GM18951 (cell line): ENCODE measurements at regions not wholly inside any gene's neighbourhood (a gene's known extent, or its start where the extent isn't known, plus 50 kb on each side); places are given as distances from the start of the nearest gene placed in this dataset.
"Not testable (repeated sequence)": the region's sequence is repeated elsewhere in the genome, so short reads cannot be mapped to it uniquely, and the experiment has no call there.

Experiments used
- POLR2A ChIP-seq: IDR thresholded peaks from 4 replicates; pipeline ENCODE4 v1.6.1; 2011; ENCODE audit warnings: mild to moderate bottlenecking; ENCODE audit not compliant: insufficient read length, insufficient read depth; ENCODE audit errors: extremely low read depth
- in situ Hi-C: fragments of 300-500 bp; cut with MboI; formaldehyde crosslinking; loops from one replicate; pipeline ENCODE4 v1.12.0; 2022; ENCODE audit warnings: low sequenced_read_pairs, mixed read lengths, inconsistent platforms; ENCODE audit not compliant: unreplicated experiment

DNA sequence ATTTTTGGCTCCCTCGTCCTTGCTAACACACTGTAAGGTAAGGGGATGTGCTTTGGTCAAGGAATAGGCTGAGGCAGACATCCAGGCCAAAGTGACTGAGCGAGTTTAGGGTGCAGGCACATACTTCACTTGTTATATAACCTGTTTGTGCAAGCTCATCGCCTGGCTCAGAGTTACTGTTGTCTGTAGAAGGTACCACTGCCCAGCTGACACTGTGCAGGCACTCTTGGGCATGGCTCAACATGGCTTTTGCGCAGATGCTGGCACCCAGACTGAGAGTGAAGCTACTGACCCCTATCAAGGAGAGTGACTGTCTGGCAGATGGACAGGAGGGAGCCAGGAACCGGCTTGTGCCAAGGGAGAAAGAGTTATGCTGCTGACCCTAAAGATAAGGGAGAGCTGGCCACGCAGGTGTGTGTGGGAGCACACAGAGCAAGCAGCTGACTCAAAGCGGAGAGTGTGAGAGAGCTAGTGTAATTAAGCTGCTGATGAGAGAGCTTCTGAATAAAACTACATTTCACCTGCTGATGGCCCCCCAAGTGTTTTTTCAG, 307.3 kb upstream of the USP24 start:
- no peak for TF ChIP-seq POLR2A

DNA sequence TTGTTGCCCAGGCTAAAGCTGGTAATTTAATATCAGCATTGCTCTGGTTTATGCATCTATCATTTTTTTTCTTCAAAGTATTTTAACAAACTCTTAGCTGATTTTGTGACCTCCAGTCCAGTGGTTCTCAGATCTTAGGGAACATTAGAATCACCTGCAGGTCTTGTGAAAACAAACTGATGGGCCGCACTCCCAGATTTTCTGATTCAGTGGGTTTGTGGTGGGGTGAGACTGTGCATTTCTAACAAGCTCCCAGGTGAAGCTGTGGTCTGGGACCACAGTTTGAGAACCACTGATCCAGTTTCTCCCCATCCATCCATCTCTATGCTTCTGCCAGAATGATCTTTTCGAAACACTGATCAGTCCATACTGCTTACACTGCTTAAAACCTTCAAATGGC, 305.7 kb upstream of the USP24 start:
- TF ChIP-seq POLR2A, result no peak
- in situ Hi-C loops, result no loop called here

More for the DNA sequence above, 307.3 kb upstream of the USP24 start:
- in situ Hi-C loops, result no loop called here

DNA sequence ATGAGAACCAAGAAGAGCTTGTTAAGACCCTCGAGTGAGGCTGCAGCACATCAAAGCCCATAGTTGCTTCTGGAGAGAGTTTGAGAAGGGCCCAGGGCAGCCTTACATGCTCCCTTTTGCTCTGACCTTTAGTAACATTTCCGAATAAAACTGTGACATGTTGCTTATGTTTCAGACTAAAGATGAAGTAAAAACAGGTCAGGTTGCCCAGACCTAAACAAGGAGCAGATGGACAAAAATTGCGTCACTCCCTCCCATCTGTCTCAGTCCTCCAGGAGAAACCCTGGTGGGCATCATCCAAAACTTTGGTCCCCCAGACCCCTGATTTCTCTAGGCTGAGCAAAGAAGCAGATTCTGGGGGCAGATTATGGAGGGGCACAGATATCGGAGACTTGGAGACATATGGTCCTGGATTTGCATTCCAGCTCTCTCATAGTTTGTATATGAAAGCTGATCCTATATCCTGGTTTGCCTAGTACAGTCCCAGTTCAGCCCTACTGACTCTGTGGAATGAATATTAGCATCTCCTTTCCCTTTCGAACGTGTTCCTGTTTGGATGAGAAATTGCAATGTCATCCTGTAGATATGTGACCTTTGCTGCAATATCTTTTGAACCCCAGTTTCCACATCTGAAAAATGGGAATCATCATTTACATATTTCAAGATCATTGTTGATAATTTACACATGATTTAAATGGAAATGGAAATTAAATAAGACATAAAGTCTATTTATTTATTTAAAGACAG, 304.9 kb upstream of the USP24 start:
- in situ Hi-C loops, result no loop called here
- TF ChIP-seq POLR2A, result no peak

DNA sequence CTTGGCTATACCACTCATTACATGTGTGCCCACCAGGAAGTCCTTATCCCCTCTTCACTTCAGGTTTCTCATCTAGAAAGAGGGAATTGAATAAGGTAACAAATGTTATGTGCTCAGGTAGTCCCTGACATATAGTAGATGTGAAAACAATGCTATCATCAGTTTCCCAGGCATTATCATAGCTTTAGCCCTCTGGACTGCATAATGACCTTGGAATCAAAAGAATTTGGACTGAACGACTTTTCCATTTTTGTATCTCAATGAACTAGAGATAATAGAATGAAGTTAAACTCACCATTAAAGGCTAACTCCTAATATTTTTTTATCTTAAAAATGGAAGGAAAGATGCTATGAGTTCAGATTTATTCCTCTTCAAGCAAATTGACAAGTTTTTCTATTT, 304.1 kb upstream of the USP24 start:
- in situ Hi-C loops, result no loop called here
- TF ChIP-seq POLR2A, result no peak

DNA sequence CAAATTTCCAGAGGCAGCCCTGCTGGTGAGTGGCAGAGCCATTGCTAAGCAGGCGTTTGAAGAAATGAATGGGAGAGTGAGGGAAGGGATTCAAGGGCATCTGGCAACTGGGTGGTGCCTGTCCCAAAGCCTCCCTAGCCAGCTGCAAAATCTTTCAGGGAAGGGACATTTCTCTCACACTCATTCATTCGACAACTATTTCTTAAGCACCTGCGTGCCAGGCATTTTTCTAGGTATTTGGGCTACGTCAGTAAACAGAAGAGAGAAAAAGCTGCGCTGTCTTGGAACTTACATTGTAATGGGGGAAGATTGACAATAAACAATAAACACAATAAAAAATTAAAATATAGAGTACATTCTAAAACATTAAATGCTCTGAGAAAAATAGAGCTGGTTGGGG, 301.9 kb upstream of the USP24 start:
- TF ChIP-seq POLR2A, result no peak
- in situ Hi-C loops, result no loop called here

DNA sequence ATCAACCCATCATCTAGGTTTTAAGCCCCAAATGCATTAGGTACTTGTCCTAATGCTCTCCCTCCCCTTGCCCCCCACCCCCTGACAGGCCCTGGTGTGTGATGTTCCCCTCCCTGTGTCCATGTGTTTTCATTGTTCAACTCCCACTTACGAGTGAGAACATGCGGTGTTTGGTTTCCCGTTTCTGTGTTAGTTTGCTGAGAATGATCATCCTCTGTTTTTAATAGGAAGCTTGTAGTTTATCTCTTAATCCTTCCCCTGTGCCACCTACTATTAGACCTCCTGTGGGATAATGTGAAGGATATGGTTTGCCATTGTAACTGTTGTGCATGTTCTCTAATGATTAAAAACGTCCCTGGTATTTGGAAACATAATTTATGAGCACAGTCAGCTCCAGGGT, 299.4 kb upstream of the USP24 start:
- in situ Hi-C loops, result not testable (repeated sequence)

DNA sequence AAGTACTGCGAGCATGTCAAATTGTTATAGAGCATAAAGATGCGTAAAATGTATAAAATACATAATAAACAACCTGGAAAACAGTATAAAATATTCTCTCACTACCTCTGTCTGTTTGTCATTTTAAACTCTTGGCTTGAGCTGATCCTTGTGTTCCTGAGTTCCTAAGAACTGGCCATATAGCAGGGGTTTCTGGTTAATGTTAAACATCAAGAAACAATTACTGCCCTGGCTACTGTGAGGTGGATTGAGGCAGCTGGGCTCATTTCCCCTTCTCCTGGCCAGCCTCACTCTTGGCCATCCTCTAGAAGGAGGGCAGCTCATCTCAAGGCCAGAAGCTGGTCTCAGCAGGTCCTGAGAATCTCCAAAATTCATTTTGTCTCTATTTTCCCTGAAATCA, 297.3 kb upstream of the USP24 start:
- in situ Hi-C loops, result no loop called here
- no peak for TF ChIP-seq POLR2A

DNA sequence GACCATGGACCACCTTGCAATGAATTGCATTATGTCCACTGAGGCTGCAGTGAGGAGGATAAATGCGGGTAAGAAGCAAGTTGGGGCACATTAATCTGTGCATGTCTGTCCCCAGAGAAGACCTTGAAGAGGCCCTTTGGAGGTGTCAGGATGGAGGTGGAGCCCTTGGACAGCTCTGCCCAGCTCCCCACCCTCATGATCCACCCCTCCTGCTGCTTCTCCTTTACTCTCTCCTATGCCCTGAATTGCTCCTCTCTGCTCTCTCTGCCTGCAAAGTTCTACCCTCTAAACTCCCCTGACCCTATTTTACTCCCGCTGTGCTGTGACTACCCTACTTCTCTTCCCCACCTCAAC, 292.4 kb upstream of the USP24 start:
- in situ Hi-C loops, result no loop called here
- no peak for TF ChIP-seq POLR2A

DNA sequence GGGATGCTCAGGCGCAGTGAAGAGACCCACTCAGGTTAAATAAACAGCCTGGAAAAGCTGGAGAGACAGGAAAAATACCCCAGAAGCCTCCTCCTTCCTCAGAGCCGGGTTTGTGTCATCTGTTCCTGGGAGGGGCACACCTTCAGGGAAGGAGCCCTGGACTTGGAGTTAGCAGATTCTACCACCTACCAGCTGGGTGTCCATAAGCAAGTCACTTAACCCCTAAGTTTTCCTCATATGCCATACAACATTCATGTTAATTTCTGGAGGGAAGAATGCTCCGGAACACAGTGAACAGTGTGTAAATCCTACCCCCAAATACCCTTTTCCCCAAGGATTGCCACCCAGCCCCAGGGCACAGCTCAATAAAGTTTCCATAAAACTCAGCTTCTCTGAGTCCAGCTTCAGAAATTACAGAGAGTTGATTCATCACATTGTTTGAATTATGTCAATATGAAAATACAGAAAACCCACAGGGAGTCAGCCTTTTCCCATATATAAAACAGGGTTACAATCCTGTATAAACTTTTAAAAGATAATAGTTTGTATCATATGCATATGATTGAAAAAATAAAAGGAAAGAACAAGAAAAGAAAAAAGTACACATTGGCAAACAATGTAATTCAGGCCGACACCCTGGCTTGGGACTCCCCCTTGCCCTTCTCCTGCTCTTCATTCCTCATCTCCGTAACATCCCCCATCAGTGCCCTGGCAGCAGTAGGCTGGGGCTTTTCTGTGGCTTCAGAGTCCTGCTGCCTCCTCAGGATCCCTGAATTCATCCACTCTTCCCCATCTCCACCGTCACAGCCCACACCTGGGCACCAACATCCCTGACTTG, 291.8 kb upstream of the USP24 start:
- in situ Hi-C loops, result no loop called here
- no peak for TF ChIP-seq POLR2A

DNA sequence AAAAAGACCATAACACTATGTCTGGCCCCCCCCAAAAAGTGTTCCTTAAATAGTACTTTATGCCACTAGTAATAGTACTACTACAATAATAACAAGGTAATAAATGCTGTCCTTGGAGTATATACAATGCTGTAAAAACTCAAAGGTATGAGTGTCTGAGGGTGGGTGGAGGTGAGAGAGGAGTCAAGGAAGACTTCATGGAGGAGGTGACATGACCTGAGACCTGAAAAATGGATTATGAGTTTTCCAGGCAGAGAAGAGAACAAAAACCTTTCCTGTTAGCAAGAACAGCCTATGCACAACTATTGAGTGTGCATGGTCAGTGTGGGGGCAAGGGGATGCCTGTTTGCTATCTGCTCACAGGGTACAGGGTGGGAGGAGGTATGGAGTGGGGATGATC, 290.2 kb upstream of the USP24 start:
- in situ Hi-C loops, result no loop called here
- TF ChIP-seq POLR2A, result no peak

DNA sequence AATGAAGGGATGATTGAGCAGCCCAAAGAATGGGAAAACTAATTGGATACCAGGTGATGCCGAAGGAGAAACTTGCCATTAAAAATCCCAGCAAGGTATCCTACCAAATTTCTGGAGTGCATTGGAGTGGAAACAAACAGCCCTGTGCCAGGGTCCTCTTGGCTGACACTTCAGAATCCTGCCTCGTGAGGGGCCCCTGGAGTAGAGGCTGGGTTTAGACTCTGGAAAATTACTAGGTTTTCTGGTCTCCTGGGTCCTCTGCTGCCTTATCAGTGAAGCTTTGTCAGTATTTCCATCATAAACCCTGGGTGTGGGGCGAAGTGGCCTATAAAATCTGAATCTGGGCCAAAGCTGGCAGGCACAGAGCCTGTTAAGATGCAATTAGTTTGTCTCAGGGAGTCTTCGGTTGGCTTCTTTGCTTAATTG, 289.2 kb upstream of the USP24 start:
- no peak for TF ChIP-seq POLR2A
- in situ Hi-C loops, result no loop called here

DNA sequence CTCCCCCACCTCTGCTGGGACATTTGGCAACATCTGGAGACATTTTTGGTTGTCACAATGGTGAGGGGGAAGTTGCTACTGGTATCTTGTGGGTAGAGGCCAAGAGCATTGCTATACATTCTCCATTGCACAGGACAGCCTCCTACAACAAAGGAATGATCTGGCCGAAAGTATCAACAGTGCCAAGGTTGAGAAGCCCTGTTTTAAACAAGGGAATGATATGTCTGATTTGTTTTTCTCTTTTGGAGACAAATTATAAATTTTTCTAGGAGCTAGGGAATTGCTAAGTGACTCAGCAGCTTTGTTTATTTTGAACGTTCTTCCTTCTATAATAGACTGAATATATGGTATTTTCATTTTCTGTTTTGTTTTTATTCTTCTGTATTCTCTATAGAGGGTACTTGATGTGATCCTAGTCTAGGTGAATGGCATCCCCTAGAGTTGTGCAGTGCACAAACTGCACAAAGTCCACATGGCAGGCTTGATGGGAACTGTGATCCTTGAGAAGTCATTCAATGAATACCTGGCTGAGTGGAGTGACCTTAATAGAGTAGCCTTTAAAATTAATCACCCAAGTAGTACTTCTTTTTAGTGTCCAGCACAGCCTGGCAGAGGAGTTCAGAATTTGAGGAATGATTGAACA, 288.6 kb upstream of the USP24 start:
- TF ChIP-seq POLR2A, result no peak
- in situ Hi-C loops, result no loop called here

DNA sequence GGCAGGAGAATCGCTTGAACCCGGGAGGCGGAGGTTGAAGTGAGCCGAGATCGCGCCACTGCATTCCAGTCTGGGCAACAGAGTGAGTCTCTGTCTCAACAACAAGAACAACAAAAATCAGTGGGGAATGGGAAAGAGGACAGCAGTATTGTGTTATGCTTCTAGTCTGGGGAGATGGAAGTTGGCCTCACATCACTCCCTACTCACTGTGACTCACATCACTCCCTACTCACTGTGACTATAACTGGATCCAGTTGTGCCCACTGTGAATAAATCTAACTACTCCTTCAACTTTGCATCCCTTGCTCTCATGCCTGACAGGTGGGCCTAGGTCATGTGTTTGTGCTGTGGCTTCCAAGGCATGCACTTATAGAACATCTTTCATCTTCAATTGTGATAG, 285.4 kb upstream of the USP24 start:
- no peak for TF ChIP-seq POLR2A
- in situ Hi-C loops, result no loop called here
